ENCODE measurements at regions not wholly inside any gene's neighbourhood (a gene's known extent, or its start where the extent isn't known, plus 50 kb on each side); places are given as distances from the start of the nearest gene placed in this dataset.

DNA sequence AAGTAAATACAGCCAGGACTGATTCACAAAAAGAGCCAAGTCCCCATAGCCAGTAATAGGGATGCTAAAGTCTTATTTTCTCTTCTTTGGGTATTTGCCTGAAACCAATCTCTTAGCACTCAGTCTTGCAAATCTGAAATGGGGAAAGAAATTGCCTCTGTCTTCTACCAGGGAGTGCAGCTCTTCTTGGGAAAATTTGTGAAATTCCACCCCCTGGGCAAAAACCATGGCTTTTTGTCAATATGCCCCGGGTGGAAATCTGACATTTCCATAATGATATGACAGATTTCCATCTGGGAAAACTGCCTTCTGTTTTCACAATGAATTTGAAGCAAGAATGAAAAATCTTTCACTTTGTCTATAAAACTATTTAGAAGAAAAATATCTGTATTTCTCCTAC lies 628.1 kb downstream of the BCL11A start:
- DNase-seq (ENCODE audit: low read depth), result no peak
- TF ChIP-seq, protein P1, sequence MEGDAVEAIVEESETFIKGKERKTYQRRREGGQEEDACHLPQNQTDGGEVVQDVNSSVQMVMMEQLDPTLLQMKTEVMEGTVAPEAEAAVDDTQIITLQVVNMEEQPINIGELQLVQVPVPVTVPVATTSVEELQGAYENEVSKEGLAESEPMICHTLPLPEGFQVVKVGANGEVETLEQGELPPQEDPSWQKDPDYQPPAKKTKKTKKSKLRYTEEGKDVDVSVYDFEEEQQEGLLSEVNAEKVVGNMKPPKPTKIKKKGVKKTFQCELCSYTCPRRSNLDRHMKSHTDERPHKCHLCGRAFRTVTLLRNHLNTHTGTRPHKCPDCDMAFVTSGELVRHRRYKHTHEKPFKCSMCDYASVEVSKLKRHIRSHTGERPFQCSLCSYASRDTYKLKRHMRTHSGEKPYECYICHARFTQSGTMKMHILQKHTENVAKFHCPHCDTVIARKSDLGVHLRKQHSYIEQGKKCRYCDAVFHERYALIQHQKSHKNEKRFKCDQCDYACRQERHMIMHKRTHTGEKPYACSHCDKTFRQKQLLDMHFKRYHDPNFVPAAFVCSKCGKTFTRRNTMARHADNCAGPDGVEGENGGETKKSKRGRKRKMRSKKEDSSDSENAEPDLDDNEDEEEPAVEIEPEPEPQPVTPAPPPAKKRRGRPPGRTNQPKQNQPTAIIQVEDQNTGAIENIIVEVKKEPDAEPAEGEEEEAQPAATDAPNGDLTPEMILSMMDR (IDR thresholded peaks at IDR 0.05; ENCODE audit: low read depth, low read length, missing control alignments), result no peak
- no peak overlapping the region for H3K4me3 ChIP-seq (ENCODE audit: low read depth, low read length)

DNA sequence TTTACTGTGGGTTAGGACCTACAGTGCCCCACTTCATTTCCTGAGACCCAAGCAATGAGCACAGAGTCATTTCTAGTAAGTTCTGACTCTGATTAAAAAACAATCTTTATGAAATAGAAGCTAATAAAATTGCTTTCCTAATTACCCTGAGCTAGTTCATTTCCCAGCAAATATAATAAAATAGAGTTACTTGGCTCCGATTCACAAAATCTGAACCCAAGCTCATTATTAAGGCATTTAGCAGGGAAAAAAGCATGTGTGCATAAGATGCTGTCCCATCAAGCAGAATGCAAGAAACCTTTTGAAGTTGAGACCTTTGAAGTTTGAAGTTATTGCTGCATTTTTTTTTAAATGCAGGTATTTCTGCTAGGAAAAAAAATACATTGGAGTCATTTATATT lies 629.1 kb downstream of the BCL11A start:
- no peak overlapping the region for H3K4me3 ChIP-seq (ENCODE audit: low read depth, low read length)
- TF ChIP-seq, protein P1 (IDR thresholded peaks at IDR 0.05; ENCODE audit: low read depth, low read length, missing control alignments), result no peak
- DNase-seq (ENCODE audit: low read depth), result no peak

DNA sequence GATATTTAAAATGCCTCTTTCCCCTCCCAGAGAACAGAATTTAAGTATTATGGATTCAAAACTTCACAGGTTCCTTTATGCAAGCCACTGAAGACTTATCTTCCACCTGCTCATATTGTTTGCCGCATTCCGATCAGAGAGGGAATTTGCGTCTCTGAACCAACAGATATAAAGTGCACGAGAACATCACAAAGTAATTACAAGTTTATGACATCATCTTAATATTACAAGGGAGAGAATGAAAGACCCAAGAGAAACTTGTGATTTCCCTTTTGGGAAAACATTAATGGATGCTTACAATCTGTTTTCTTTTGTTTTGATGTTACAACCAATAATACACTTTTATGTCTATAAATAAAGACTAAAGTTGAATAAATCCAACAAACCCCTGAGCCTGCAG lies 631.0 kb downstream of the BCL11A start:
- no peak for DNase-seq (ENCODE audit: low read depth)
- no peak overlapping the region for H3K4me3 ChIP-seq (ENCODE audit: low read depth, low read length)
- TF ChIP-seq, protein P1 (IDR thresholded peaks at IDR 0.05; ENCODE audit: low read depth, low read length, missing control alignments), result no peak

DNA sequence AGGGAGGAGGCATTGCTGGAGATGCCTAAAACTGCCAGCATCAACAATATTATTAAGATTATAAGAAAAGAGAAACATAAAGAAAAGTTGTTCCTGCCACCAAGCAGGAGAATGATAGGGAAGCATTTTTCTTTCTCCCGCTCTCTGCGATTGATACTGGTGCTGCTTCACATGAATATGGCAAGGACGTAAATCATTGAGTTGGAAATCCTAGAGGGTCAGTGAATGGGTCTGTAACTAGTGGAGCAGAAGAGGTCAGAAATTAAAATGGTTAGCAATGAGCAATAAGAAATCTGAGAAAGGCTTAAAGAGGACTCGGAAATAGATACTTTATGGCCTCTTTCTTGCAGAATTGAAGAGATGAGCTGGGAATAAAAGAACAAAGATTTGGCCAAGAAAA lies 631.7 kb downstream of the BCL11A start:
- H3K4me3 ChIP-seq (ENCODE audit: low read depth, low read length), result no peak overlapping the region
- DNase-seq (ENCODE audit: low read depth), result no peak
- TF ChIP-seq, protein P1 (IDR thresholded peaks at IDR 0.05; ENCODE audit: low read depth, low read length, missing control alignments), result no peak

DNA sequence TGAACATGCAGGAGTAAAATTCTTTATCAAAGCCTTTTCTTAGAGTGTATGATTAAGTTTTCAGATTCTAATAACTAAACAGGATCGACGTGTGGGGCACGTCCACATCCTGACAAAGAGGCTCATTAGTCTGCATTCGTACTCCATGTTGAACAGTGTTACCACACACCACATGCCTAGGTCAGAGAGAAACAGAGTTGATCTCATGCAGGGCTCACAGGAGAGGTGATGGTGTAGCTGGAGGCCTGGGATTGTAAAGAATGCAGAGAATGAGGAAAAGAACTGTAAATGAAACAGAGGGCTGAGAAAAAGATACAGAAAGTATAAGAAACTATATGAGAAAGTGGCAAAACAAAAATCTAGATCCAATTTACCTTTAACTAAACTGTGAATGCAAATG lies 632.5 kb downstream of the BCL11A start:
- TF ChIP-seq, protein P1 (IDR thresholded peaks at IDR 0.05; ENCODE audit: low read depth, low read length, missing control alignments), result no peak
- H3K4me3 ChIP-seq (ENCODE audit: low read depth, low read length), result no peak overlapping the region
- DNase-seq (ENCODE audit: low read depth), result no peak

DNA sequence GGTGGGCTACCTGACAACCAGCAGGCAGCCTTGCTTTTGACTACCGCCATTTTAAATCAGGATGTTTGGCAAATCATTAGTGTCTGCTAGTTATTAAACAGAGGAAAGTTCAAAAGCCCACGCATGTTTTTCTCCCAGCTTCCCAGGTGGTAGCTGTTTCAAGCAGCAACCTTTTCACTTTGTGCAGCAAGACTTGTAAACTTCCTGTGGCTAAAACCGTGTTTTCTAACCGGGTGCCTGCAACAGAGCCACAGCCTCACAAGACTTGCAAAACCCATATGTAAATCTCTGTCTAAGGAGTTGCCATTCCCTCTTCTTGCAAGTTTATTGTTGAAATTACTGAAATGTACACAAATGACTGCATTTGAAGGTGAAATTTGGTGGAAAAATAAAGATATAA lies 633.1 kb downstream of the BCL11A start:
- H3K4me3 ChIP-seq (ENCODE audit: low read depth, low read length), result no peak overlapping the region
- TF ChIP-seq, protein P1 (IDR thresholded peaks at IDR 0.05; ENCODE audit: low read depth, low read length, missing control alignments), result no peak
- DNase-seq (ENCODE audit: low read depth), result no peak

DNA sequence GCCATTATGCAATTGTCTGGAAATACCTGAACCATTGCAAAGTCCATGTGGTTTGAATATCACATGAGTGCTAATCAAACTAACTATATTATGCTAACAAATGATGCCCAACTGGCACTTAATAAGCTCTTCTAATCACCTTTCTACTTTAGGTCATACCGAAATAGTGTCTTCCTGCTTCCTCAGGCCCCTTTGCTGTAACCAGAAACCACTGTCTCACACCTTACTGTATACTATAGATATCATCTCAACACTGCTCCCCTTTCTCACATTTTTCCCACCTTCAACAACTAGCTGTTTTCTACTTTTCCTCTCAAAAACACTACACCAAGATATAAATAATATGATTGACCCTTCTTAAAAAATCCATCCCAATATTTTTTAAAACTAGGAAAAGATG lies 633.9 kb downstream of the BCL11A start:
- no peak for DNase-seq (ENCODE audit: low read depth)
- H3K4me3 ChIP-seq (ENCODE audit: low read depth, low read length), result no peak overlapping the region
- TF ChIP-seq, protein P1 (IDR thresholded peaks at IDR 0.05; ENCODE audit: low read depth, low read length, missing control alignments), result no peak
